ENCODE measurements at regions not wholly inside any gene's neighbourhood (a gene's known extent, or its start where the extent isn't known, plus 50 kb on each side); places are given as distances from the start of the nearest gene placed in this dataset.

DNA sequence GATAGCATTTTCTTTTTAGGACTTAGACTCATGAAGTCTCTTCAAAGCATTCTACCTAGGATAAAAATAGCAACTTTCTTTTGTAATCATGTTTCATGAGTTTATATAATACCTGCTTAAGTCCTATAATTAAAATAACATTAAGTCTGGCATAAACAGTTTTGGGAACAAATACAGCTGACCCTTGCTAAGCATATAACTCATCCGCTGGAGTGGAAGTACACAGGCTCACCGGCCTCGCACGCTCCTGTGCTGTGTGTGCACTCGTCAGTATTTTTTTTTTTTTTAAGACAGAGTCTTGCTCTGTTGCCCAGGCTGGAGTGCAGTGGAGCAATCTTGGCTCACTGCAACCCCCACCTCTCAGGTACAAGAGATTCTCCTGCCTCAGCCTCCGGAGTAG is 221.8 kb downstream of the ADAMTS15 start:
- H2AK5ac ChIP-seq (ENCODE audit: insufficient read length, low read length) = no peak overlapping the region
- Mint-ChIP-seq H3K4me3 (no peak overlapping the region), H3K9me3 (no peaks in the 10 kb centered on the region), H3K27me3 (ENCODE audit: low read depth) (peaks cover 6% of the 10 kb centered on the region), H3K4me1 (peaks cover 7 to 12% of the 10 kb centered on the region in 2 experiments; a peak in 3 of 4 replicates), H3K36me3 (ENCODE audit: insufficient read depth in 1 of 3, low read depth in 3 of 3) (no peaks in the 10 kb centered on the region), H3K27ac (no peak overlapping the region)
- no peaks in the 10 kb centered on the region for H3K79me1 ChIP-seq (ENCODE audit: insufficient read depth, low read depth, low read length, poor library complexity, severe bottlenecking)
- no peak overlapping the region for H4K5ac ChIP-seq (ENCODE audit: insufficient read length, low read depth, low read length)
- DNase-seq = no peak
- TF ChIP-seq, protein P1, sequence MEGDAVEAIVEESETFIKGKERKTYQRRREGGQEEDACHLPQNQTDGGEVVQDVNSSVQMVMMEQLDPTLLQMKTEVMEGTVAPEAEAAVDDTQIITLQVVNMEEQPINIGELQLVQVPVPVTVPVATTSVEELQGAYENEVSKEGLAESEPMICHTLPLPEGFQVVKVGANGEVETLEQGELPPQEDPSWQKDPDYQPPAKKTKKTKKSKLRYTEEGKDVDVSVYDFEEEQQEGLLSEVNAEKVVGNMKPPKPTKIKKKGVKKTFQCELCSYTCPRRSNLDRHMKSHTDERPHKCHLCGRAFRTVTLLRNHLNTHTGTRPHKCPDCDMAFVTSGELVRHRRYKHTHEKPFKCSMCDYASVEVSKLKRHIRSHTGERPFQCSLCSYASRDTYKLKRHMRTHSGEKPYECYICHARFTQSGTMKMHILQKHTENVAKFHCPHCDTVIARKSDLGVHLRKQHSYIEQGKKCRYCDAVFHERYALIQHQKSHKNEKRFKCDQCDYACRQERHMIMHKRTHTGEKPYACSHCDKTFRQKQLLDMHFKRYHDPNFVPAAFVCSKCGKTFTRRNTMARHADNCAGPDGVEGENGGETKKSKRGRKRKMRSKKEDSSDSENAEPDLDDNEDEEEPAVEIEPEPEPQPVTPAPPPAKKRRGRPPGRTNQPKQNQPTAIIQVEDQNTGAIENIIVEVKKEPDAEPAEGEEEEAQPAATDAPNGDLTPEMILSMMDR (conservative IDR thresholded peaks at IDR 0.05) = no peak
- no peaks in the 10 kb centered on the region for H3K27me3 ChIP-seq (ENCODE audit: insufficient read depth, low read length)
- H3K14ac ChIP-seq (ENCODE audit: insufficient read depth, low read length) = no peak overlapping the region
- no peak overlapping the region for H2BK12ac ChIP-seq (ENCODE audit: insufficient read length, low read depth, low read length)
- no peak overlapping the region for H3K27ac ChIP-seq (ENCODE audit: insufficient read length, low read depth, low read length)
- H3K4me2 ChIP-seq (ENCODE audit: insufficient read depth, insufficient read length, low read length) = no peak overlapping the region
- no peak overlapping the region for H2BK20ac ChIP-seq (ENCODE audit: low read depth, low read length, poor library complexity, severe bottlenecking)
- no peaks in the 10 kb centered on the region for H3K4me1 ChIP-seq (ENCODE audit: insufficient read depth, low read length)
- no peak overlapping the region for H2BK120ac ChIP-seq (ENCODE audit: low read depth, low read length, poor library complexity, severe bottlenecking)
- no peak overlapping the region for H4K91ac ChIP-seq (ENCODE audit: insufficient read length, low read depth, low read length)
- no peak overlapping the region for H3K9ac ChIP-seq (ENCODE audit: extremely low read depth, insufficient read length, low read length)
- no peak overlapping the region for H2AFZ ChIP-seq (ENCODE audit: low read length)
- no peak overlapping the region for H2BK5ac ChIP-seq (ENCODE audit: insufficient read length, low read length)
- no peak overlapping the region for H3K18ac ChIP-seq (ENCODE audit: insufficient read length, low read depth, low read length)
- no peak overlapping the region for H2BK15ac ChIP-seq (ENCODE audit: low read depth, low read length)
- no peak overlapping the region for H3T11ph ChIP-seq (ENCODE audit: low read length)
- H3K23ac ChIP-seq (ENCODE audit: insufficient read length, low read depth, low read length) = no peak overlapping the region
- no CpG with 5 or more reads among the region's 6 CpGs for WGBS (ENCODE audit: extremely low coverage, insufficient read length, low lambda C conversion rate)
- H3K9me3 ChIP-seq (ENCODE audit: control insufficient read depth, low read depth, low read length) = no peaks in the 10 kb centered on the region
- H3K4ac ChIP-seq (ENCODE audit: low read depth, low read length) = no peak overlapping the region
- no peak overlapping the region for H3K56ac ChIP-seq (ENCODE audit: insufficient read length, low read depth, low read length)
- H3K23me2 ChIP-seq (ENCODE audit: insufficient read length, low read depth, low read length, poor library complexity, severe bottlenecking) = no peaks in the 10 kb centered on the region
- H4K20me1 ChIP-seq (ENCODE audit: control insufficient read depth, insufficient read depth, insufficient read length) = no peaks in the 10 kb centered on the region
- H3K79me2 ChIP-seq (ENCODE audit: insufficient read depth, low read length) = no peaks in the 10 kb centered on the region
- H4K8ac ChIP-seq (replicated peaks; ENCODE audit: insufficient read length, low read depth, low read length) = no peak overlapping the region

Data from H9 (cell line).